SU-DHL-6 (cell line): ENCODE measurements at regions not wholly inside any gene's neighbourhood (a gene's known extent, or its start where the extent isn't known, plus 50 kb on each side); places are given as distances from the start of the nearest gene placed in this dataset.
"Not testable (repeated sequence)": the region's sequence is repeated elsewhere in the genome, so short reads cannot be mapped to it uniquely, and the experiment has no call there.

ENCODE experiments used
- H2AFZ ChIP-seq: fragments of 200-600 bp; sonication (generic); 2 replicates; pipeline ENCODE4 v1.6.1; 2014; ENCODE audit warnings: low read depth, mild to moderate bottlenecking, moderate library complexity, mixed read lengths, antibody characterized with exemption, low read length; ENCODE audit not compliant: severe bottlenecking
- H3F3A ChIP-seq: fragments of 200-600 bp; shearing (Covaris generic); 2 replicates; pipeline ENCODE4 v1.6.0; 2016; ENCODE audit warnings: antibody characterized with exemption, mild to moderate bottlenecking; ENCODE audit not compliant: insufficient read depth
- H3K27ac ChIP-seq: fragments of 200-600 bp; sonication (generic); 2 replicates; pipeline ENCODE4 v1.5.1; 2016; ENCODE audit warnings: low read depth, mild to moderate bottlenecking, low read length, moderate library complexity, mixed read lengths
- H3K27me3 ChIP-seq: fragments of 200-600 bp; sonication (generic), shearing (Covaris generic); 2 replicates; pipeline ENCODE4 v1.6.0; 2014; ENCODE audit warnings: mild to moderate bottlenecking, low read length
- H3K36me3 ChIP-seq: fragments of 200-600 bp; sonication (generic); 2 replicates; pipeline ENCODE4 v1.6.1; 2014; ENCODE audit warnings: mild to moderate bottlenecking, low read length, mixed read lengths
- H3K4me2 ChIP-seq: fragments of 300-600, 200-600 bp; shearing (Covaris generic), sonication (generic); 2 replicates; pipeline ENCODE4 v1.6.0; 2014; ENCODE audit warnings: low read length, low read depth, mild to moderate bottlenecking; ENCODE audit not compliant: poor library complexity, severe bottlenecking
- H3K4me3 ChIP-seq: fragments of 200-600 bp; sonication (generic); 2 replicates; pipeline ENCODE4 v1.5.1; 2014; ENCODE audit warnings: antibody characterized with exemption, low read length, mild to moderate bottlenecking, mixed read lengths; ENCODE audit not compliant: insufficient read depth, poor library complexity, severe bottlenecking
- H3K79me2 ChIP-seq: fragments of 200-600 bp; sonication (generic); 2 replicates; pipeline ENCODE4 v1.6.1; 2014; ENCODE audit warnings: mild to moderate bottlenecking, low read length, moderate library complexity; ENCODE audit not compliant: insufficient read depth
- H3K9ac ChIP-seq: fragments of 200-600 bp; sonication (generic); 2 replicates; pipeline ENCODE4 v1.7.0; 2014; ENCODE audit warnings: mild to moderate bottlenecking, low read length
- H3K9me2 ChIP-seq: fragments of 200-600 bp; sonication (generic); replicated peaks from 2 replicates; pipeline ENCODE4 v1.6.1; 2014; ENCODE audit warnings: low read length; ENCODE audit not compliant: insufficient read depth
- H3K9me3 ChIP-seq: fragments of 200-600 bp; sonication (generic); 2 replicates; pipeline ENCODE4 v1.6.1; 2014; ENCODE audit warnings: low read length, mixed read lengths; ENCODE audit not compliant: insufficient read depth
- H4K20me1 ChIP-seq: fragments of 200-600 bp; sonication (generic); 2 replicates; pipeline ENCODE4 v1.6.1; 2014; ENCODE audit warnings: low read depth, mild to moderate bottlenecking, antibody characterized with exemption, low read length, moderate library complexity, mixed read lengths
- CTCF ChIP-seq: fragments of 200-600 bp; sonication (generic); IDR thresholded peaks from one replicate; pipeline ENCODE4 v1.5.1; 2017; ENCODE audit warnings: antibody characterized with exemption, mild to moderate bottlenecking, low read length, moderate library complexity; ENCODE audit not compliant: insufficient read depth, poor library complexity, severe bottlenecking
- EZH2phosphoT487 ChIP-seq: fragments of 200-600 bp; sonication (generic), shearing (Covaris generic); conservative IDR thresholded peaks from 2 replicates; pipeline ENCODE4 v1.6.1; 2018; ENCODE audit warnings: mild to moderate bottlenecking, antibody characterized with exemption, low read length, moderate library complexity, mixed read lengths

GRCh38 chr6:40138273-40138720 is 204.0 kb upstream of the MOCS1 start:
- Histone ChIP-seq H3K27ac (no peak overlapping the region), H3F3A (no peaks in the 10 kb centered on the region), H2AFZ (no peak overlapping the region), H3K79me2 (no peaks in the 10 kb centered on the region), H3K27me3 (no peaks in the 10 kb centered on the region), H3K4me2 (no peak overlapping the region), H3K9ac (no peak overlapping the region), H4K20me1 (no peaks in the 10 kb centered on the region), H3K9me3 (no peaks in the 10 kb centered on the region; the same call in 1 of the 2 replicates), H3K4me3 (no peak overlapping the region), H3K36me3 (no peaks in the 10 kb centered on the region), H3K9me2 (no peaks in the 10 kb centered on the region)
- TF ChIP-seq EZH2phosphoT487 (no peak), CTCF (no peak)

- Histone ChIP-seq H3K4me2 (no peak overlapping the region), H2AFZ (no peak overlapping the region), H3K27me3 (no peaks in the 10 kb centered on the region)
These were observed 201.3 kb upstream of the MOCS1 start for GRCh38 chr6:40135491-40136072.

GRCh38 chr6:40133981-40134380 is 199.7 kb upstream of the MOCS1 start:
- H4K20me1 ChIP-seq, H3K4me2 ChIP-seq, H3F3A ChIP-seq, H3K4me3 ChIP-seq, H3K27me3 ChIP-seq, H3K9me2 ChIP-seq, H2AFZ ChIP-seq, H3K9me3 ChIP-seq, H3K27ac ChIP-seq, H3K79me2 ChIP-seq, H3K36me3 ChIP-seq, H3K9ac ChIP-seq: not testable (repeated sequence)

More at GRCh38 chr6:40135491-40136072, 201.3 kb upstream of the MOCS1 start:
- Histone ChIP-seq H3K36me3 (no peaks in the 10 kb centered on the region), H3K4me3 (no peak overlapping the region), H3K27ac (no peak overlapping the region), H3K9me2 (no peaks in the 10 kb centered on the region), H3F3A (no peaks in the 10 kb centered on the region), H3K9me3 (no peaks in the 10 kb centered on the region; the same call in 1 of the 2 replicates), H4K20me1 (no peaks in the 10 kb centered on the region), H3K9ac (no peak overlapping the region), H3K79me2 (no peaks in the 10 kb centered on the region)
- no peak for TF ChIP-seq EZH2phosphoT487
- TF ChIP-seq CTCF: no peak

- H3F3A ChIP-seq: no peaks in the 10 kb centered on the region
- no peak overlapping the region for H3K4me3 ChIP-seq
- no peak overlapping the region for H3K9ac ChIP-seq
- no peak for TF ChIP-seq CTCF
- TF ChIP-seq EZH2phosphoT487: no peak
- H3K27ac ChIP-seq: no peak overlapping the region
- H4K20me1 ChIP-seq: no peaks in the 10 kb centered on the region
- no peaks in the 10 kb centered on the region for H3K27me3 ChIP-seq
- H2AFZ ChIP-seq: no peak overlapping the region
- H3K4me2 ChIP-seq: no peak overlapping the region
- H3K36me3 ChIP-seq: no peaks in the 10 kb centered on the region
- no peaks in the 10 kb centered on the region for H3K9me2 ChIP-seq
- H3K79me2 ChIP-seq: no peaks in the 10 kb centered on the region
- no peaks in the 10 kb centered on the region; the same call in 1 of the 2 replicates for H3K9me3 ChIP-seq
These were observed 197.4 kb upstream of the MOCS1 start for GRCh38 chr6:40131675-40132074.
